Neural progenitor cell (in vitro differentiated cells): ENCODE measurements at regions not wholly inside any gene's neighbourhood (a gene's known extent, or its start where the extent isn't known, plus 50 kb on each side); places are given as distances from the start of the nearest gene placed in this dataset.

Experiments
- DNase-seq: peaks from one replicate; pipeline ENCODE4 v3.0.0-alpha.2; 2016; ENCODE audit warnings: low spot score
- H2AFZ ChIP-seq: fragments of 200-600 bp; sonication (generic); replicated peaks from 2 replicates; pipeline ENCODE4 v1.6.1; 2016; ENCODE audit warnings: antibody characterized with exemption
- H3F3A ChIP-seq: fragments of 200-600 bp; sonication (generic); 2 replicates; pipeline ENCODE4 v1.6.1; 2016; ENCODE audit warnings: antibody characterized with exemption, low read depth
- H3K27ac ChIP-seq: fragments of 200-600 bp; sonication (generic); 2 replicates; pipeline ENCODE4 v1.5.1; 2016; ENCODE audit warnings: mild to moderate bottlenecking
- H3K27me3 ChIP-seq: fragments of 200-600 bp; sonication (generic); 2 replicates; pipeline ENCODE4 v1.6.1; 2016; ENCODE audit warnings: mild to moderate bottlenecking, moderate library complexity
- H3K36me3 ChIP-seq: fragments of 200-600 bp; sonication (generic); 2 replicates; pipeline ENCODE4 v1.5.1; 2016
- H3K4me1 ChIP-seq: fragments of 200-600 bp; sonication (generic); 2 replicates; pipeline ENCODE4 v1.6.1; 2016; ENCODE audit warnings: mixed run types
- H3K4me2 ChIP-seq: fragments of 200-600 bp; sonication (generic); 2 replicates; pipeline ENCODE4 v1.6.1; 2016
- H3K4me3 ChIP-seq: fragments of 200-600 bp; sonication (generic); 2 replicates; pipeline ENCODE4 v1.5.1; 2016
- H3K79me2 ChIP-seq: fragments of 200-600 bp; sonication (generic); 2 replicates; pipeline ENCODE4 v1.6.1; 2016; ENCODE audit warnings: low read depth
- H3K9ac ChIP-seq: fragments of 200-600 bp; sonication (generic); 2 replicates; pipeline ENCODE4 v1.6.1; 2016
- H3K9me3 ChIP-seq: fragments of 200-600 bp; sonication (generic); 2 replicates; pipeline ENCODE4 v1.5.1; 2016; ENCODE audit warnings: low read depth
- H4K20me1 ChIP-seq: fragments of 200-600 bp; sonication (generic); 2 replicates; pipeline ENCODE4 v1.6.1; 2016; ENCODE audit warnings: low read depth
- H3K27ac Mint-ChIP-seq: 3 replicates; pipeline ENCODE4 v1.8.0; 2021; ENCODE audit warnings: mixed read lengths
- H3K27me3 Mint-ChIP-seq: 2 replicates; pipeline ENCODE4 v1.8.0; 2022; ENCODE audit warnings: low read depth, mild to moderate bottlenecking, inconsistent platforms, moderate library complexity, mixed read lengths; ENCODE audit not compliant: insufficient read depth
- H3K36me3 Mint-ChIP-seq: 3 replicates; pipeline ENCODE4 v1.8.0; 2021; ENCODE audit warnings: mixed read lengths
- H3K4me1 Mint-ChIP-seq: 3 replicates; pipeline ENCODE4 v1.8.0; 2021; ENCODE audit warnings: mixed read lengths
- H3K4me3 Mint-ChIP-seq: 3 replicates; pipeline ENCODE4 v1.8.0; 2021; ENCODE audit warnings: mild to moderate bottlenecking, moderate library complexity, mixed read lengths
- H3K9me3 Mint-ChIP-seq: 3 replicates; pipeline ENCODE4 v1.8.0; 2020; ENCODE audit warnings: mixed read lengths
- CTCF ChIP-seq: fragments of 200-600 bp; sonication (generic); IDR thresholded peaks from 2 replicates; pipeline ENCODE4 v1.5.1; 2017; ENCODE audit warnings: antibody characterized with exemption, mild to moderate bottlenecking
- EZH2 ChIP-seq: fragments of 200-600 bp; sonication (generic); IDR thresholded peaks from 2 replicates; pipeline ENCODE4 v1.6.1; 2017; ENCODE audit warnings: antibody characterized with exemption, mild to moderate bottlenecking, moderate library complexity
- EZH2phosphoT487 ChIP-seq: fragments of 200-600 bp; sonication (generic); IDR thresholded peaks from 2 replicates; pipeline ENCODE4 v1.6.1; 2017; ENCODE audit warnings: antibody characterized with exemption

- H3K4me3 Mint-ChIP-seq, result no peak overlapping the region
- Histone ChIP-seq H3K79me2 (no peaks in the 10 kb centered on the region), H3K9ac (no peak overlapping the region), H3K4me2 (no peak overlapping the region), H3K27ac (no peak overlapping the region), H3K27me3 (no peaks in the 10 kb centered on the region), H3K9me3 (no peaks in the 10 kb centered on the region), H3K4me1 (peaks cover 25% of the 10 kb centered on the region), H3F3A (peaks cover 6% of the 10 kb centered on the region), H3K4me3 (no peak overlapping the region), H4K20me1 (no peaks in the 10 kb centered on the region), H3K36me3 (no peaks in the 10 kb centered on the region), H2AFZ (no peak overlapping the region)
- H3K27ac Mint-ChIP-seq, result peak overlapping the region; percentile 29
- TF ChIP-seq EZH2phosphoT487, result no peak
- no peak for TF ChIP-seq EZH2
- no peak for TF ChIP-seq CTCF
- no peaks in the 10 kb centered on the region for H3K36me3 Mint-ChIP-seq
- no peaks in the 10 kb centered on the region for H3K9me3 Mint-ChIP-seq
- peaks cover 6% of the 10 kb centered on the region for H3K27me3 Mint-ChIP-seq
- H3K4me1 Mint-ChIP-seq, result peaks cover 40% of the 10 kb centered on the region
- no peak for DNase-seq
These were observed 368.9 kb upstream of the JARID2 start for GRCh38 chr6:14876778-14877613.

GRCh38 chr6:14877758-14878157, 368.1 kb upstream of the JARID2 start:
- Mint-ChIP-seq H3K27me3 (peaks cover 6% of the 10 kb centered on the region), H3K9me3 (no peaks in the 10 kb centered on the region), H3K36me3 (no peaks in the 10 kb centered on the region), H3K27ac (no peak overlapping the region), H3K4me3 (no peak overlapping the region), H3K4me1 (peaks cover 47% of the 10 kb centered on the region)
- Histone ChIP-seq H3K27ac (no peak overlapping the region), H2AFZ (no peak overlapping the region), H3F3A (peaks cover 6% of the 10 kb centered on the region), H3K4me1 (peaks cover 29% of the 10 kb centered on the region), H3K9ac (no peak overlapping the region), H3K27me3 (no peaks in the 10 kb centered on the region), H3K79me2 (no peaks in the 10 kb centered on the region), H3K4me2 (no peak overlapping the region), H3K9me3 (no peaks in the 10 kb centered on the region), H3K36me3 (no peaks in the 10 kb centered on the region), H4K20me1 (no peaks in the 10 kb centered on the region), H3K4me3 (no peak overlapping the region)
- TF ChIP-seq EZH2 (no peak), CTCF (no peak), EZH2phosphoT487 (no peak)
- DNase-seq, result no peak

GRCh38 chr6:14880052-14880451, 365.8 kb upstream of the JARID2 start:
- peaks cover 59% of the 10 kb centered on the region for H3K4me1 Mint-ChIP-seq
- no peak overlapping the region for H3K4me3 Mint-ChIP-seq
- no peaks in the 10 kb centered on the region for H4K20me1 ChIP-seq
- no peaks in the 10 kb centered on the region for H3K79me2 ChIP-seq
- H3K9ac ChIP-seq, result no peak overlapping the region
- H3K4me1 ChIP-seq, result peaks cover 36% of the 10 kb centered on the region
- H3K27ac ChIP-seq, result no peak overlapping the region
- peaks cover 8% of the 10 kb centered on the region for H3K27me3 Mint-ChIP-seq
- no peaks in the 10 kb centered on the region for H3K27me3 ChIP-seq
- no peak overlapping the region for H2AFZ ChIP-seq
- peaks cover 26% of the 10 kb centered on the region for H3F3A ChIP-seq
- H3K36me3 ChIP-seq, result no peaks in the 10 kb centered on the region
- no peak for TF ChIP-seq CTCF
- TF ChIP-seq EZH2phosphoT487, result no peak
- TF ChIP-seq EZH2, result no peak
- H3K9me3 Mint-ChIP-seq, result peaks cover 2% of the 10 kb centered on the region
- H3K9me3 ChIP-seq, result no peaks in the 10 kb centered on the region
- no peaks in the 10 kb centered on the region for H3K36me3 Mint-ChIP-seq
- H3K4me2 ChIP-seq, result peak overlapping the region; percentile 26
- no peak overlapping the region for H3K4me3 ChIP-seq
- H3K27ac Mint-ChIP-seq, result peak overlapping the region; percentile 70
- no peak for DNase-seq
